ENCODE measurements at regions not wholly inside any gene's neighbourhood (a gene's known extent, or its start where the extent isn't known, plus 50 kb on each side); places are given as distances from the start of the nearest gene placed in this dataset.

- DNase-seq (ENCODE audit: low read depth): no peak
- CTCF ChIA-PET: no interaction called here
- POLR2A ChIA-PET: no interaction called here
- Histone ChIP-seq H3K36me3 (ENCODE audit: control insufficient read depth, insufficient read depth, low read length) (no peaks in the 10 kb centered on the region), H3K27me3 (ENCODE audit: control insufficient read depth, insufficient read depth, low read length) (no peaks in the 10 kb centered on the region), H3K4me3 (ENCODE audit: low read depth, low read length) (no peak overlapping the region)
- no peak for TF ChIP-seq CTCF (IDR thresholded peaks at IDR 0.05; ENCODE audit: insufficient read depth, low read depth, low read length)
These were observed 115.5 kb upstream of the SYT10 start for GRCh38 chr12:33555128-33555527.

GRCh38 chr12:33560653-33561208 lies 121.1 kb upstream of the SYT10 start:
- H3K27me3 ChIP-seq (ENCODE audit: control insufficient read depth, insufficient read depth, low read length): no peaks in the 10 kb centered on the region
- ChIA-PET CTCF (no interaction called here), POLR2A (no interaction called here)
- DNase-seq (ENCODE audit: low read depth): no peak
- no peak for TF ChIP-seq CTCF (IDR thresholded peaks at IDR 0.05; ENCODE audit: insufficient read depth, low read depth, low read length)
- H3K36me3 ChIP-seq (ENCODE audit: control insufficient read depth, insufficient read depth, low read length): no peaks in the 10 kb centered on the region
- H3K4me3 ChIP-seq (ENCODE audit: low read depth, low read length): no peak overlapping the region

GRCh38 chr12:33562401-33562800 lies 122.8 kb upstream of the SYT10 start:
- H3K4me3 ChIP-seq (ENCODE audit: low read depth, low read length): no peak overlapping the region
- no peak for TF ChIP-seq CTCF (IDR thresholded peaks at IDR 0.05; ENCODE audit: insufficient read depth, low read depth, low read length)
- H3K27me3 ChIP-seq (ENCODE audit: control insufficient read depth, insufficient read depth, low read length): no peaks in the 10 kb centered on the region
- ChIA-PET POLR2A (no interaction called here), CTCF (no interaction called here)
- no peaks in the 10 kb centered on the region for H3K36me3 ChIP-seq (ENCODE audit: control insufficient read depth, insufficient read depth, low read length)
- no peak for DNase-seq (ENCODE audit: low read depth)

GRCh38 chr12:33566403-33566802 lies 126.8 kb upstream of the SYT10 start:
- Histone ChIP-seq H3K27me3 (ENCODE audit: control insufficient read depth, insufficient read depth, low read length) (no peaks in the 10 kb centered on the region), H3K36me3 (ENCODE audit: control insufficient read depth, insufficient read depth, low read length) (no peaks in the 10 kb centered on the region), H3K4me3 (ENCODE audit: low read depth, low read length) (no peak overlapping the region)
- DNase-seq (ENCODE audit: low read depth): no peak
- POLR2A ChIA-PET: no interaction called here
- no peak for TF ChIP-seq CTCF (IDR thresholded peaks at IDR 0.05; ENCODE audit: insufficient read depth, low read depth, low read length)
- CTCF ChIA-PET: no interaction called here

GRCh38 chr12:33575346-33575745 lies 135.7 kb upstream of the SYT10 start:
- POLR2A ChIA-PET: no interaction called here

More at GRCh38 chr12:33575346-33575745, 135.7 kb upstream of the SYT10 start:
- H3K4me3 ChIP-seq (ENCODE audit: low read depth, low read length): no peak overlapping the region
- no peaks in the 10 kb centered on the region for H3K27me3 ChIP-seq (ENCODE audit: control insufficient read depth, insufficient read depth, low read length)
- CTCF ChIA-PET: no interaction called here
- no peak for DNase-seq (ENCODE audit: low read depth)
- no peak for TF ChIP-seq CTCF (IDR thresholded peaks at IDR 0.05; ENCODE audit: insufficient read depth, low read depth, low read length)
- no peaks in the 10 kb centered on the region for H3K36me3 ChIP-seq (ENCODE audit: control insufficient read depth, insufficient read depth, low read length)

Data from BJ (cell line).